ENCODE measurements at regions not wholly inside any gene's neighbourhood (a gene's known extent, or its start where the extent isn't known, plus 50 kb on each side); places are given as distances from the start of the nearest gene placed in this dataset.

DNA sequence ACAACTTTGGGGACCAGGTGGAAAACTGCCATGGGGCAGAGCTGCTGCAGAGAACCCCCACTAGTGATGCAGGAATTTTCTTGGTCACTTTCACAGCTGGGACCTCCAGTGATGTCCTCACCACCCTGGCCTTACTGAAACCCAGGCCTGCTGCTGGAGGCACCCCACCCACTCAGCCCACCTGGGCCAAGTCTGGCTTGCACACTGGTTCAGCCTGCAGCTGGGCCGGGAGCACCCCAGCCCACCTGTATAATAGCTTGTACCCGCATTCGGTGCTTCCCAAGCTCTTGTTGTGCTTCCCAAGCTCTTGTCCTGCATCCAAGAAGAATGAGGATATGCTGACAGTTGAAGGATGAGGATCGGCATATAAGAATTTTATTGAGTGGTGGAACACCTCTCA, 86.4 kb upstream of the ZMAT1 start:
- TF ChIP-seq, protein P1, sequence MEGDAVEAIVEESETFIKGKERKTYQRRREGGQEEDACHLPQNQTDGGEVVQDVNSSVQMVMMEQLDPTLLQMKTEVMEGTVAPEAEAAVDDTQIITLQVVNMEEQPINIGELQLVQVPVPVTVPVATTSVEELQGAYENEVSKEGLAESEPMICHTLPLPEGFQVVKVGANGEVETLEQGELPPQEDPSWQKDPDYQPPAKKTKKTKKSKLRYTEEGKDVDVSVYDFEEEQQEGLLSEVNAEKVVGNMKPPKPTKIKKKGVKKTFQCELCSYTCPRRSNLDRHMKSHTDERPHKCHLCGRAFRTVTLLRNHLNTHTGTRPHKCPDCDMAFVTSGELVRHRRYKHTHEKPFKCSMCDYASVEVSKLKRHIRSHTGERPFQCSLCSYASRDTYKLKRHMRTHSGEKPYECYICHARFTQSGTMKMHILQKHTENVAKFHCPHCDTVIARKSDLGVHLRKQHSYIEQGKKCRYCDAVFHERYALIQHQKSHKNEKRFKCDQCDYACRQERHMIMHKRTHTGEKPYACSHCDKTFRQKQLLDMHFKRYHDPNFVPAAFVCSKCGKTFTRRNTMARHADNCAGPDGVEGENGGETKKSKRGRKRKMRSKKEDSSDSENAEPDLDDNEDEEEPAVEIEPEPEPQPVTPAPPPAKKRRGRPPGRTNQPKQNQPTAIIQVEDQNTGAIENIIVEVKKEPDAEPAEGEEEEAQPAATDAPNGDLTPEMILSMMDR (IDR thresholded peaks at IDR 0.05 in 2 of 3, conservative IDR thresholded peaks at IDR 0.05 in 1 of 3; ENCODE audit: borderline replicate concordance in 1 of 3, insufficient read depth in 1 of 3, low read depth in 2 of 3, low read length in 2 of 3): no peak
- no peak for TF ChIP-seq POLR2AphosphoS5 (IDR thresholded peaks at IDR 0.05; ENCODE audit: low read depth, low read length)
- TF ChIP-seq POLR2A (IDR thresholded peaks at IDR 0.05; ENCODE audit: borderline replicate concordance, extremely low read depth, insufficient read depth, insufficient read length): no peak
- TF ChIP-seq CEBPB (IDR thresholded peaks at IDR 0.05; ENCODE audit: low read depth): no peak
